GM19467 (cell line): ENCODE measurements at regions not wholly inside any gene's neighbourhood (a gene's known extent, or its start where the extent isn't known, plus 50 kb on each side); places are given as distances from the start of the nearest gene placed in this dataset.
"Not testable (repeated sequence)": the region's sequence is repeated elsewhere in the genome, so short reads cannot be mapped to it uniquely, and the experiment has no call there.

Source experiments
- ATAC-seq: cut with Tn5 transposase; IDR thresholded peaks from one replicate; pipeline ENCODE4 v1.9.1; 2021; ENCODE audit warnings: mild to moderate bottlenecking, moderate library complexity; ENCODE audit not compliant: unreplicated experiment

- no peak for ATAC-seq
Observed at GRCh38 chr5:19258686-19259085, 729.3 kb downstream of the CDH18 start.

DNA sequence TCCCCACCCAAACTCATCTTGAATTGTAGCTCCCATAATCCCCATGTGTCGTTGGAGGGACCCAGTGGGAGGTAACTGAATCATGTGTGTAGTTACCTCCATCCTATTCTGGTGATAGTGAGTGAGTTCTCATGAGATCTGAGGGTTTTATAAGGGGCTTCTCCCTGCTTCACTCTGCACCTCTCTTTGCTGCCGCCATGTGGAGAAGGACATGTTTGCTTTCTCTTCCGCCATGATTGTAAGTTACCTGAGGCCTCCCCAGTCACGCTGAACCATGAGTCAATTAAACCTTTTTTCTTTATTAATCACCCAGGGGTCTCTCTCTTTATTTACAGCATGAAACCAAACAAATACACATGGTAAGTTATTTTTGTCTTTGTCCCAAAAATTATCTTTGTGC is 726.1 kb downstream of the CDH18 start:
- no peak for ATAC-seq

DNA sequence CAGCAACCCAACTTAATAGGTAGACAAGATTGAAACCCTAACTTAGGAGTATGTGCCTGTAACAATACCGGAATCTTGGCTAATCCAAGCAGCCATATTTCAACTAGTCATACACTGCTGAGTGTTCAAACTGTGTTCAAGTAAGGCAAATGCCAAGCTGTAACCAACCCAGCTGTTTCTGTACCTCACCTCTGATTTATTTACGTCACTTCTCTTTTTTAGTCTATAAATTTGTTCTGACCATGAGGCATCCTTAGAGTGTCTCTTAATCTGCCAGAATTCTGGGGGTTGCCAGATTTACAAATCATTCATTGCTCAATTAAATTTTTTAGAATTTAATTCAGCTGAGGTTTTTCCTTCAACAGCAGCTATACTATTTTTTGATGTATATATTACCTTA is 723.2 kb downstream of the CDH18 start:
- ATAC-seq, result no peak

DNA sequence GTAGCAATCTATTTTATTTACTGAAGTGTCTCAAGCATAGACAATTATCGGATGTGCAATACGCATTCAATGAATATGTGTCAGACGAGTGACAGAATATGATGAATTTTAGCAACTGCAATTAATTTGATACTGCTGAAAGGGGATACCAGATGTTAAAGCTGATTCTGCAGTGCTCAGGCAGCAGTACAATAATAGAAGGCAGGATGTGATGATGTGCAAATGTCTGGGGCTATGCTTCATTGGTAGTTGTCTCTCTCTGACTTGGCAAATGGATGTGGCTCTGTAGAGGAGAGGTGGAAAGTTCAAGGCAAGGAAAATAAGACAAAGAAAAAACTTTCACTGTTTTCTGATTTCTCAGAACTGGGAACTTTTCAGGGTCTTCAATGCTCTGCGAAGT is 721.2 kb downstream of the CDH18 start:
- ATAC-seq, result no peak

- ATAC-seq, result no peak
Observed at GRCh38 chr5:19270153-19270552, 717.8 kb downstream of the CDH18 start.

DNA sequence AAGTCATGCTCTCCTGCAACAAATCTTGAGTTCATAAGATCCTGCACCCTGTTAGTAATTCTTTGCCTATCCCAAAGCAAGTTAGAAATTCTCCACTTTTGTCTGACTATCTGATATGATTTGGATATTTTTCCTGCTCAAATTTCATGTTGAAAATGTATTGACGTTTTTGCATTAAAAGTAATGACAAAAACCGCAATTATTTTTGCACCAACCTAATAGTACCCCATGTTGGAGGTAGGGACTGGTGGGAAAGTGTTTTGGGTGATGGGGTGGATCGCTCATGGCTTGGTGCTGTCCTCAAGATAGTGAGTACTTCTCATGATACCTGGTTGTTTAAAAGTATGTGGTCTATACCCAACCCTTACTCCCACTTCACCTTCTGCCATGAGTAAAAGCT is 713.4 kb downstream of the CDH18 start:
- ATAC-seq, result no peak

- ATAC-seq, result no peak
Observed at GRCh38 chr5:19285286-19285685, 702.7 kb downstream of the CDH18 start.

- not testable (repeated sequence) for ATAC-seq
Observed at GRCh38 chr5:19287548-19288277, 700.3 kb downstream of the CDH18 start.

DNA sequence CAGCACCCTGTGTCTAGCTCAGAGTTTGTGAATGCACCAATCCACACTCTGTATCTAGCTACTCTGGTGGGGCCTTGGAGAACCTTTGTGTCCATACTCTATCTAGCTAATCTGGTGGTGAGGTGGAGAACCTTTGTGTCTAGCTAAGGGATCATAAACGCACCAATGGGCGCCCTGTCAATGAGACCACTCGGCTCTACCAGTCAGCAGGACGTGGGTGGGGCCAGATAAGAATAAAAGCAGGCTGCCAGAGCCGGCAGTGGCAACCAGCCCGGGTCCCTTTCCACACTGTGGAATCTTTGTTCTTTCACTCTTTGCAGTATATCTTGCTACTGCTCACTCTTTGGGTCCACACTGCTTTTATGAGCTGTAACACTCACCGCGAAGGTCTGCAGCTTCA is 699.7 kb downstream of the CDH18 start:
- not testable (repeated sequence) for ATAC-seq

GRCh38 chr5:19297934-19298333 is 690.1 kb downstream of the CDH18 start:
- no peak for ATAC-seq

DNA sequence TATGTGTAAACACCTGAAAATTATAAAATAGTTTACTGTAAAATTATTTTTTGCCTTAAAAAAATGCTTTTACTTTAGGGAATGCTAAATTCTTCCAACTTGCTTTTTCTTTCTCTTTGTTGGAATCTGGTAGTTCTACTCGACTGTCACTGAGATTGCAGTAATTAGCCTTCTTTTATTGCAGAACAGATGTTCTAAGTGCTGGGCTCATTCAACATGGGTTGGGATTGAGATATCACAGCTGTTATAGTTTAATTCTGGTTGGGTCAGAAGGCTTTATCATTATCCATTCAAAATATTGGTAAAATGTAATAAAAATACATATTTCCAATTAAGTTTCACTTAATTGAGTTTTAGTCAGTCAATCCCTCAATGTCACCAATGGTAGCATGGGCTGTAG is 686.7 kb downstream of the CDH18 start:
- no peak for ATAC-seq

DNA sequence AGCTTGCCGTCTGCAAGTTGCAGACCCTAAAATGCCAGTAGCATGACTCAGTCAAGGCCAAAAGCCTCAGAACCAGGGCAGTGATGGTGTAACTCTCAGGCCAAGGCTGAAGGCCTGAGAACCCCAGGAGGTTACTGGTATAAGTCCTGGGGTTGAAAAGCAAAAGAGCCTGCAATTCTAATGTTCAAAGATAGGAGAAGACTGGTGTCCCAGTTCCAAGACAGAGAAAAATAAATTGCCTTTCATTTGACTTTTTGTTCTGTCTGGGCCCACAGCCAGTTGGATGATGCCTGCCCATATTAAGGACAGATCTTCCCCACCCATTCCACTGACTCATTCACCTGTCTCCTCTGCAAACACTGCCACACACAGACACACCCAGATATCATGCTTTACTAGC is 673.2 kb downstream of the CDH18 start:
- no peak for ATAC-seq

- no peak for ATAC-seq
Observed at GRCh38 chr5:19319252-19319651, 668.7 kb downstream of the CDH18 start.

GRCh38 chr5:19322716-19323485 is 665.1 kb downstream of the CDH18 start:
- ATAC-seq, result no peak

DNA sequence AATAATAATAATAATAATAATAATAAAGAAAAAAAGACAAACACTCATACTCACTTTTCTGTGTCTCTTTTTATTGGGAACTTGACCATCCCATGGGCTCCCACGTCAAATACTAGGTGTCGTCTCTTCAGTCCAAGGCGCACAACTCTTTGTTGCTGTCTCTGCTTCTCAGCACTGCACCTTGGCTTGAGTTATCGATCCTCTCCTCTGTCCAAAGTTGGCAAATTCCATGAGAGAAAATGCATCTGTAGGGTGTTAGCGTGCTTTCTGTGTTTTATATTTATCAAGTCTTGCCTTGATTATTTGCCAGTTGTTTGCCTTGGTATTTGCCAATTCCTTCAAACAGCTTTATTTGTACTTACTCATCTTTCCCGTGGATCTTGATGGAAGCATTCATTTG is 653.7 kb downstream of the CDH18 start:
- ATAC-seq, result no peak

- no peak for ATAC-seq
Observed at GRCh38 chr5:19342942-19343341, 645.1 kb downstream of the CDH18 start.

- no peak for ATAC-seq
Observed at GRCh38 chr5:19352120-19352519, 635.9 kb downstream of the CDH18 start.

DNA sequence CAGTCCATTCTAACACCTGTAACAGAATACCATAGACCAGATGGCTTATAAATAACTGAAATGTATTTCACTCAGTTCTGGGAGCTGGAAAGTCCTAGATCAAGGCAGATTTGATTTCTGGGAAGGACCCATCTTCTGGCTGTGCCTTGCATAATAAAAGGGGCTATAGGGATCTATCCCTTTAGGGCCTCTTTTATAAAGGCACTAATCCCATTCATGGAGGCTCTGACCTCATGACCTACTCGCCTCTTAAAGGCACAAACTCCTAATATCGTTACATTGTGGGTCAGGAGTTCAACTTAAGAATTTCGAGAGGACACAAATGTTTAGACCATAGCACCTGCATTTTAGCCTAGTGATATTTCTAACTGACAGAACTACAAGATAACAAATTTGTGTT is 619.0 kb downstream of the CDH18 start:
- no peak for ATAC-seq

DNA sequence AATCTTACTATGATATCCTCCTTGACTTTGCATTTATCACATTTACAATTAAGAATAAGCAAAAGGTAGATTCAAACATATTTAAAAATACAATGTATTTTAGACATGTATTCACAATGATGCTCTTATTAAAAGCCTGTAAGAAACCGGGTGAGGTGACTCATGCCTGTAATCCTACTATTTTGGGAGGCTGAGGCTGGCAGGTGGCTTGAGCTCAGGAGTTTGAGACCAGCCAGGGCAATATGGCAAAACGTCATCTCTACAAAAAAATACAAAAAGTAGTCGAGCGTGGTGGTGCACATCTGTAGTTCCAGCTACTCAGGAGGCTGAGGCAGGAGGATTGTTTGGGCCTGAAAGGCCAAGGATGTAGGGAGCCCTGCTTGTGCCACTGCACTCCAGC is 618.4 kb downstream of the CDH18 start:
- ATAC-seq, result no peak

GRCh38 chr5:19370655-19371386 is 617.2 kb downstream of the CDH18 start:
- no peak for ATAC-seq

DNA sequence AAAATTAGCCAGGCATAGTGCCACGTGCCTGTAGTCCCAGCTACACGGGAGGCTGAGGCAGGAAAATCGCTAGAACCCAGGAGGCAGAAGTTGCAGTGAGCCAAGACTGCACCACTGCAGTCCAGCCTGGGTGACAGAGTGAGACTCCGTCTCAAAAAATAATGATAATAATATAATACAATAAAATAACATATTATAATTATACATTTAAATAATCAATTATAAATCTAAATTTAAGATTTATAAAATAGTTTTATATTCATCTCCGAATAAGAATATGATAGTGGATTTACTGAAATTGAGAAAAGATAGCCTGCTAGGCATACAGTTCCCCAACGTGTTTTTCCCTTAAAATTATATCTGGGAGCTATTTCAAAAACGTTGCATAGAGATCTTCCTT is 599.6 kb downstream of the CDH18 start:
- ATAC-seq, result no peak

- no peak for ATAC-seq
Observed at GRCh38 chr5:19401032-19401431, 587.0 kb downstream of the CDH18 start.
